Keratinocyte (primary cell): ENCODE measurements at regions not wholly inside any gene's neighbourhood (a gene's known extent, or its start where the extent isn't known, plus 50 kb on each side); places are given as distances from the start of the nearest gene placed in this dataset.

Experiments used
- DNase-seq: peaks from one replicate; pipeline ENCODE4 v3.0.0-alpha.2; 2011; ENCODE audit warnings: low read depth, missing footprints, low spot score
- FAIRE-seq: peaks from 2 replicates; lab custom pipeline; 2011; peaks lifted over from hg19 to GRCh38; lab: Jason Lieb, UNC
- H2AFZ ChIP-seq: 2 replicates; pipeline ENCODE4 v1.6.0; 2012; ENCODE audit warnings: low read length, control low read depth, inconsistent platforms; ENCODE audit not compliant: control insufficient read depth
- H3K27ac ChIP-seq: 2 replicates; pipeline ENCODE4 v1.5.1; 2011; ENCODE audit warnings: low read length; ENCODE audit not compliant: control insufficient read depth, insufficient read depth
- H3K27me3 ChIP-seq: 3 replicates; pipeline ENCODE4 v1.6.0; 2011; ENCODE audit warnings: low read length; ENCODE audit not compliant: control insufficient read depth, insufficient read depth; ENCODE audit errors: extremely low read depth
- H3K36me3 ChIP-seq, 2 experiments: 2 replicates in 1 of 2; 3 replicates in 1 of 2; pipeline ENCODE4 v1.5.1; 2011; ENCODE audit warnings: low read length in 2 of 2, mild to moderate bottlenecking in 1 of 2; ENCODE audit not compliant: control insufficient read depth in 2 of 2, insufficient read depth in 2 of 2; ENCODE audit errors: extremely low read depth in 1 of 2
- H3K4me1 ChIP-seq: 3 replicates; pipeline ENCODE4 v1.5.1; 2011; ENCODE audit warnings: low read length; ENCODE audit not compliant: control insufficient read depth, insufficient read depth; ENCODE audit errors: extremely low read depth
- H3K4me2 ChIP-seq: 3 replicates; pipeline ENCODE4 v1.6.0; 2011; ENCODE audit warnings: low read depth, low read length; ENCODE audit not compliant: control insufficient read depth, insufficient read depth; ENCODE audit errors: extremely low read depth
- H3K4me3 ChIP-seq, 3 experiments: fragments of 200-600 bp in 1 of 3; sonication (generic) in 1 of 3; 2 replicates in 2 of 3; 3 replicates in 1 of 3; pipeline ENCODE4 v1.5.1; 2011 to 2016; ENCODE audit warnings: low read length in 3 of 3, mild to moderate bottlenecking in 3 of 3, control low read depth in 2 of 3, inconsistent platforms in 1 of 3, low read depth in 1 of 3, mixed read lengths in 1 of 3, mixed run types in 1 of 3, moderate library complexity in 1 of 3; ENCODE audit not compliant: control insufficient read depth in 2 of 3, insufficient read depth in 2 of 3; ENCODE audit errors: extremely low read depth in 1 of 3
- H3K79me2 ChIP-seq: 2 replicates; pipeline ENCODE4 v1.6.0; 2012; ENCODE audit warnings: low read length; ENCODE audit not compliant: control insufficient read depth, insufficient read depth
- H3K9ac ChIP-seq: 3 replicates; pipeline ENCODE4 v1.6.0; 2011; ENCODE audit warnings: low read length; ENCODE audit not compliant: control insufficient read depth, insufficient read depth; ENCODE audit errors: extremely low read depth
- H3K9me1 ChIP-seq: 3 replicates; pipeline ENCODE4 v1.6.0; 2011; ENCODE audit warnings: low read length; ENCODE audit not compliant: control insufficient read depth, insufficient read depth; ENCODE audit errors: extremely low read depth
- H3K9me3 ChIP-seq: 2 replicates; pipeline ENCODE4 v1.5.1; 2012; ENCODE audit warnings: low read depth, low read length; ENCODE audit not compliant: control insufficient read depth
- H4K20me1 ChIP-seq: 3 replicates; pipeline ENCODE4 v1.6.0; 2011; ENCODE audit warnings: low read length; ENCODE audit not compliant: control insufficient read depth, insufficient read depth; ENCODE audit errors: extremely low read depth
- EZH2 ChIP-seq: IDR thresholded peaks from one replicate; pipeline ENCODE4 v1.6.1; 2012; ENCODE audit warnings: inconsistent platforms, mild to moderate bottlenecking, low read length, moderate library complexity
- dilution Hi-C: fragments of 300-500 bp; cut with MboI; formaldehyde crosslinking; loops from one replicate; pipeline ENCODE4 v1.7.0; 2020; ENCODE audit warnings: low sequenced_read_pairs; ENCODE audit not compliant: extremely low pct_ligation_motif_present
- TF ChIP-seq, protein P1 (sequence below), 3 experiments: IDR thresholded peaks in 1 of 3; conservative IDR thresholded peaks in 1 of 3; optimal IDR thresholded peaks in 1 of 3; 2 replicates in 2 of 3; 3 replicates in 1 of 3; pipeline versions ENCODE3 to v1.5.1; 2011; ENCODE audit warnings: low read length in 3 of 3, mild to moderate bottlenecking in 3 of 3, moderate library complexity in 2 of 3, control low read depth in 1 of 3, inconsistent platforms in 1 of 3; ENCODE audit not compliant: insufficient read depth in 2 of 3; ENCODE audit errors: extremely low read depth in 1 of 3

DNA sequence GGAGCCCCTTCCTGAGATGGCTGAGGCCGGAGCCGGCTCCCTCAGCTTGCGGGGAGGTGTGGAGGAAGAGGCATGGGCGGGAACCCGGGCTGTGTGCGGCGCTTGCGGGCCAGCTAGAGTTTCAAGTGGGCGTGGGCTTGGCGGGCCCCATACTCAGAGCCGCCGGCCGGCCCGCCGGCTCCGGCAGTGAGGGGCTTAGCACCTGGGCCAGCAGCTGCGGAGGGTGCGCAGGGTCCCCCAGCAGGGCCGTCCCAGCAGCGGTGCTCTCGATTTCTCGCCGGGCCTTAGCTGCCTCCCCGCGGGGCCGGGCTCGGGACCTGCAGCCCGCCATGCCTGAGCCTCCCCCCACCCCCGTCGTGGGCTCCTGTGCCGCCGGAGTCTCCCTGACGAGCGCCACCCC, 67.9 kb upstream of the SLC28A3 start:
- dilution Hi-C loops: no loop called here
- no peak for TF ChIP-seq EZH2
- TF ChIP-seq, protein P1, sequence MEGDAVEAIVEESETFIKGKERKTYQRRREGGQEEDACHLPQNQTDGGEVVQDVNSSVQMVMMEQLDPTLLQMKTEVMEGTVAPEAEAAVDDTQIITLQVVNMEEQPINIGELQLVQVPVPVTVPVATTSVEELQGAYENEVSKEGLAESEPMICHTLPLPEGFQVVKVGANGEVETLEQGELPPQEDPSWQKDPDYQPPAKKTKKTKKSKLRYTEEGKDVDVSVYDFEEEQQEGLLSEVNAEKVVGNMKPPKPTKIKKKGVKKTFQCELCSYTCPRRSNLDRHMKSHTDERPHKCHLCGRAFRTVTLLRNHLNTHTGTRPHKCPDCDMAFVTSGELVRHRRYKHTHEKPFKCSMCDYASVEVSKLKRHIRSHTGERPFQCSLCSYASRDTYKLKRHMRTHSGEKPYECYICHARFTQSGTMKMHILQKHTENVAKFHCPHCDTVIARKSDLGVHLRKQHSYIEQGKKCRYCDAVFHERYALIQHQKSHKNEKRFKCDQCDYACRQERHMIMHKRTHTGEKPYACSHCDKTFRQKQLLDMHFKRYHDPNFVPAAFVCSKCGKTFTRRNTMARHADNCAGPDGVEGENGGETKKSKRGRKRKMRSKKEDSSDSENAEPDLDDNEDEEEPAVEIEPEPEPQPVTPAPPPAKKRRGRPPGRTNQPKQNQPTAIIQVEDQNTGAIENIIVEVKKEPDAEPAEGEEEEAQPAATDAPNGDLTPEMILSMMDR (optimal IDR thresholded peaks at IDR 0.05 in 1 of 3, IDR thresholded peaks at IDR 0.05 in 1 of 3, conservative IDR thresholded peaks at IDR 0.05 in 1 of 3; ENCODE audit: extremely low read depth in 1 of 3, insufficient read depth in 2 of 3, low read length in 3 of 3): no peak
- FAIRE-seq: no peak

DNA sequence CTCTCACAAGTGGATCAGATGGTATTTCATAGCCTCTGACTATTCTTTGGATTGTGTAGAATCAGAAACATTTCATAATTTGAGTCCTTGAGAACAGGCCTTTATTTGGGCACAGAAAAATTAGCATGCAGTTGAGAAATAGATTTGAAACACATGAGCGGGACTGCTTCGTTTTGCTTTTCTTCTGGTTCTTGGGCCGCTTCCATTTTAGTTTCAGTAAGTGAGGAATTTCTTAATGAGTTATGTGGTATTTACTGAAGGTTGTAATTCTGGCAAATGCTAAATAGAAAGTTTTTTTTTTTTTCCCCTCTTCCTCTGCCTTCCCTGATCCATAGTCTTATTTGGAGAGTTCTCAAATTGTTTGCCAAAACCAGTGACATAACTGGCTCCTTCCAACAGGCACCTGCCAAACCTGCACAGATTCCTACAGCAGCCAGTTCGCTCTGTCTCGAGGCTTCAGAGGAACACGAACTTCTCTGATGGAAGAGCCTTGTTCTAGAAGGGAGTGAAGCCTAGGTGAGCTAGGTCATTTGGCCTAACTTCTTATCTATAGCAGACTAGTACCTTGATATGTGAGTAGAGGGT, 71.2 kb upstream of the SLC28A3 start:
- Histone ChIP-seq H3K9me3 (no peaks in the 10 kb centered on the region), H3K4me1 (no peaks in the 10 kb centered on the region), H3K27me3 (no peaks in the 10 kb centered on the region), H3K27ac (no peak overlapping the region), H3K9ac (no peak overlapping the region), H3K4me2 (no peak overlapping the region), H4K20me1 (no peaks in the 10 kb centered on the region), H3K79me2 (no peaks in the 10 kb centered on the region), H3K4me3 (no peak overlapping the region), H2AFZ (no peak overlapping the region), H3K36me3 (no peaks in the 10 kb centered on the region), H3K9me1 (no peaks in the 10 kb centered on the region)
- DNase-seq (no peak), FAIRE-seq (no peak)
- dilution Hi-C loops: no loop called here
- TF ChIP-seq, protein P1 (optimal IDR thresholded peaks at IDR 0.05 in 1 of 3, IDR thresholded peaks at IDR 0.05 in 1 of 3, conservative IDR thresholded peaks at IDR 0.05 in 1 of 3; ENCODE audit: extremely low read depth in 1 of 3, insufficient read depth in 2 of 3, low read length in 3 of 3): no peak
- no peak for TF ChIP-seq EZH2

More for the DNA sequence above, 67.9 kb upstream of the SLC28A3 start:
- H3K4me3 ChIP-seq: no peak overlapping the region
- H2AFZ ChIP-seq: no peak overlapping the region
- no peaks in the 10 kb centered on the region for H3K36me3 ChIP-seq
- H3K4me2 ChIP-seq: no peak overlapping the region
- H3K9ac ChIP-seq: no peak overlapping the region
- no peaks in the 10 kb centered on the region for H4K20me1 ChIP-seq
- no peaks in the 10 kb centered on the region for H3K9me3 ChIP-seq
- H3K9me1 ChIP-seq: no peaks in the 10 kb centered on the region
- DNase-seq: no peak
- H3K27me3 ChIP-seq: no peaks in the 10 kb centered on the region
- H3K4me1 ChIP-seq: no peaks in the 10 kb centered on the region
- no peak overlapping the region for H3K27ac ChIP-seq
- H3K79me2 ChIP-seq: no peaks in the 10 kb centered on the region
